GM18498 (cell line): ENCODE measurements at regions not wholly inside any gene's neighbourhood (a gene's known extent, or its start where the extent isn't known, plus 50 kb on each side); places are given as distances from the start of the nearest gene placed in this dataset.
"Not testable (repeated sequence)": the region's sequence is repeated elsewhere in the genome, so short reads cannot be mapped to it uniquely, and the experiment has no call there.

Experiments used
- ATAC-seq: cut with Tn5 transposase; IDR thresholded peaks from one replicate; pipeline ENCODE4 v1.9.1; 2021; ENCODE audit warnings: mild to moderate bottlenecking, moderate library complexity; ENCODE audit not compliant: unreplicated experiment

- ATAC-seq: no peak
Observed at GRCh38 chr17:69669441-69670178, 255.1 kb downstream of the MAP2K6 start.

GRCh38 chr17:69672924-69673323, 258.4 kb downstream of the MAP2K6 start:
- no peak for ATAC-seq

- ATAC-seq: no peak
Observed at GRCh38 chr17:69677130-69677529, 262.6 kb downstream of the MAP2K6 start.

GRCh38 chr17:69678206-69678605, 263.7 kb downstream of the MAP2K6 start:
- no peak for ATAC-seq

DNA sequence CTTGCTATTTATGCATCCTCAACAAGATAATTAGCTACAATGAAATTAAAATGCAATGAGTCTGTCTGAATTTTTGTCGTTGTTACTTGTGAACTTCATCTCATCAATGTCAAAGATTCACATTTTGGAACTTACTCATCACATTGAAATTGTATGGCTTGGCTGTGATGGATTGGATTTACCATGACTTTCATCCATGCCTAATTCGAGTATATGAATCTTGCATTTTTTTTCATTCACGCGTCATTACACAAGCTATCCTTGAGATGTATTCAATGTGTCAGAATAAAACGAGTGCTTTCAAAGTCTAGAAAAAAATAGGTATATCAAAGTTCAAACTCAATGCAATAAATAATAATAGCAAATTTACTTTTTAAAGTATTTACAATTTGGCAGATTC, 265.3 kb downstream of the MAP2K6 start:
- ATAC-seq: no peak

DNA sequence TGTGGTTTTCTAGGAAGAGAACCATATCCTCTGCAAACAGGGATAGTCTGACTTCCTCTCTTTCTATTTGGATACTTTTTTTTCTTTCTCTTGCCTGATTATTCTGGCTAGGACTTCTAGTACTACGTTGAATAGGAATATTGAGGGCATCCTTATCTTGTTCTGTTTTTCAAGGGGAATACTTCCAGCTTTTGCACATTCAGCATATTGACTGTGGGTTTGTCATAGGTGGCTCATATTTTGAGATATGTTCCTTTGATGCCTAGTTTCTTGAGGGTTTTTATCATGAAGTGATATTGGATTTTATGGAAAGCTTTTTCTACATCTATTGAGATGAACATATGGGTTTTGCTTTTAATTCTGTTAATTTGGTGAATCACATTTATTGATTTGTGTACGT, 269.8 kb downstream of the MAP2K6 start:
- no peak for ATAC-seq

- ATAC-seq: not testable (repeated sequence)
Observed at GRCh38 chr17:69685150-69685549, 270.7 kb downstream of the MAP2K6 start.

GRCh38 chr17:69690531-69690930, 276.0 kb downstream of the MAP2K6 start:
- ATAC-seq: no peak

- no peak for ATAC-seq
Observed at GRCh38 chr17:69692171-69692570, 277.7 kb downstream of the MAP2K6 start.

GRCh38 chr17:69695646-69696045, 281.1 kb downstream of the MAP2K6 start:
- no peak for ATAC-seq

DNA sequence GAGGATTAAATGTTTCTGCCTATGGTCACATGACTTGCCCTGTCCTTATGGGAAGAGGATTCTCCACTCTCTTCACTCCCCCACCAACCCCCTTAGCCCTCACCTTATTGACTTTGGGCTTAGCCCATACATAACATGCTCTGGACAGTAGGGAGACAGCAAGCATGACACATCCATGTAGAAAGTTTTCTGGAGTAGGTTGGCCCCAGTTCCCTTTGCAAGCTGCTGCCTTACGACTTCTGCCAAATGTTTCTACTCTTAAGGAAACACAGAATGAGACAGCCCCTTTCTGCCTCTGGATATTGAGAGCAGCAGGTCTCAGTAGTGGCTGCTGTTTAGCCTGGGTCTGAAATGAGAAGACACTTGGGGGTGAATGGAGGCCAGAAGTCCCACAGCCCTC, 282.2 kb downstream of the MAP2K6 start:
- no peak for ATAC-seq

DNA sequence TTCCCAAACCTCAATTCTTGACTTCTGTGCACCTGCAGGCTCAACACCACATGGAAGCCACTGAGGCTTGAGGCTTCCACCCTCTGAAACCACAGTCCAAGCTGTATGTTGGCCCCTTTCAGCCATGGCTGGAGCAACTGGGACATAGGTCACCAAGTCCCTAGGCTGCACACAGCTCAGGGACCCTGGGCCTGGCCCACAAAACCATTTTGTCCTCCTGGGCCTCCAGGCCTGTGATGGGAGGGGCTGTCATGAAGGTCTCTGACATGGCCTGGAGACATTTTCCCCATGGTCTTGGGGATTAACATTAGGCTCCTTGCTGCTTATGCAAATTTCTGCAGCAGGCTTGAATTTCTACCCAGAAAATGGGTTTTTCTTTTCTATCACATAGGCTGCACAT, 283.9 kb downstream of the MAP2K6 start:
- ATAC-seq: not testable (repeated sequence)

DNA sequence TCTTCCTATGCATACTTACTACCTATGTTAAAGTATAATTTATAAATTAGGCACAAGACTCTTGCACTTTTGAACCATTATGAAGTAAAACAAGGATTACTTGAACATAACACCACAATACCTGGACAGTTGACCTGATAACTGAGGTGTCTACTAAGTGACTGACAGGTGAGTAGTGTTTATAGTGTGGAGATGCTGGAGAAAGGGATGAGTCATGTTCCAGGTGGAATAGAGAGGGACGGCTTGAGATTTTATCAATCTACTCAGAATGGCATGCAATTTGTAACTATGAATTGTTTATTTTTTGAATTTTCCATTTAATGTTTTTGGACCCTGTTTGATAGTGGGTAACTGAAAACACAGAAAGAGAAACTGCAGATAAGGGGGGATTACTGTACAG, 287.6 kb downstream of the MAP2K6 start:
- ATAC-seq: no peak

GRCh38 chr17:69703751-69704150, 289.3 kb downstream of the MAP2K6 start:
- no peak for ATAC-seq

GRCh38 chr17:69704935-69705334, 290.4 kb downstream of the MAP2K6 start:
- no peak for ATAC-seq

- no peak for ATAC-seq
Observed at GRCh38 chr17:69706127-69706526, 291.6 kb downstream of the MAP2K6 start.

DNA sequence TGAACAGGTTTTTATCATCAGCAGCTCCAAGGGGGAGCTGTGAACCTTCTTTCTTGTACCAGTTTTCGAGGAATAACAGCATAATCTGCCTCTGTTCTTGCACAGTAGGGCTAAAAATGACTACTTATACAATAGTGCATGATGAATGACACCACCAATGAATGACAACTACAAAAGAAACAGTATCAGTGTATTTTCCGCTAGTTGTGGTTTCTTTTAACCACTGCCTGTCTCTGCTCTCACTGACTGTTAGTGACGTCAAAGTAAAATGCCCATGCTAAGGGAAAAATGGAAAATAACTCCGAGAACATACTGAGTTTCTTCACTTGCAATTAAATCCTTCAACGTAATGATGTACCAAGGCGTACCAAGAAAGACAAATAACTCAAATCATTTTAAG, 294.9 kb downstream of the MAP2K6 start:
- ATAC-seq: no peak

DNA sequence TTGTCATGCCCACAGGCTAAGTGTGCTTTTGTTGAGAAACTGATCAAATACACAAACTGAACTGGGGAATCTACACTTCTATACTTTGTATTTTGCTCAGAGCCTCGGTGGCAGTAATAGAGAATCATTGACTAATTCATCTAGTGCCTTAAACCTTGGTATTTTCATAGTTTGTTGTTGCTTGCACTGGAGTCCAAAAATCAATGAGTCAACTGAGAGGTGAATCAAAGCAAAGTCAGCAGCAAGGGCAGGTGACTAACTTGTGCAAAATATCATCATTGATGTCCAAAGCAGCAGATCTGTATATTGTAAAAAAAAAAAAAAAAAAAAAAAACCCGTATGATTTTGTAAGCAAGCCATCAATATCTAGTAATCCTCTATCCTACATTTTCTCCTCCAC, 296.4 kb downstream of the MAP2K6 start:
- ATAC-seq: no peak

DNA sequence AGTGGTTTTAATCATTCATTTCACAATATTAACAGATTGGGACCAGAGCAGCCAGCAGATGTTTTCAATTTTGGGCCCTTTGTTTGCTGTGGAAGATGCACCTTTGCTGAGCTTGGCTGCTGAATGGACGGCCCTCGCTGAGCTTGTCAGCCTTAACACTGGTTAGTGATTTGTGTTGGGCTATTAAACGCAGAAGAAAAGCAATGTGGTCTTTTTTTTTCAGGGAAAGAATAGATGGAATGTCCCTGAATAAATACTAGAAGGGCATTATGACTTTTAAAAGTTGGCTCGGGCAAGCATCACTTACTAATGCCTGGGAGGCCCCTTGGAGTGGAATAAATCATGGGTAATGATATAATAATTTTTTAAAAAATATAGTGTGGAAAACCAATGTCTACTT, 297.0 kb downstream of the MAP2K6 start:
- no peak for ATAC-seq

DNA sequence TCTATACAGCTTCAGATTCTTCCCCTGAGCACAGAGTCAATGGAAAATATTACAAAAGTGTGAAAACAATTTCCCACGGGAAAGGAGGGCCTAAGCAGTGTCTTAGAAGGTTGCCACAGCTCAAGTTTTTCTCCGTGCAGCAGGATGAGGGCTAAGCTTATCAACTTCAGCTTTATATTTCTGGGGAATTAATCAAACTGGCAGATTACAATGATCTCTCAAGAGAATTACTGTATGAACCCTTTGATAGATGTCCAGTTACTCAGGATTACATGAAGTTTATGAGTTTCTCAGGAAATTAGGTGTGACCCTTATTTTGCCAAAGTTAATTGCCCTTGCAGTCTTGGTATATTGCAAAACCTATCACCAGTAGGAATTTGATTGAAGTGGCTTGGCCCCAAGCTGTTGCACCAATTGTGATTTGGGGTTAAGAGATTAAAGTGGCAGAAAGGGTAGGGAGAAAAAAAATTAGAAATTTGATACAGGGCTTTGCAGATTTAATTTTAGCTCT, 298.4 kb downstream of the MAP2K6 start:
- no peak for ATAC-seq

DNA sequence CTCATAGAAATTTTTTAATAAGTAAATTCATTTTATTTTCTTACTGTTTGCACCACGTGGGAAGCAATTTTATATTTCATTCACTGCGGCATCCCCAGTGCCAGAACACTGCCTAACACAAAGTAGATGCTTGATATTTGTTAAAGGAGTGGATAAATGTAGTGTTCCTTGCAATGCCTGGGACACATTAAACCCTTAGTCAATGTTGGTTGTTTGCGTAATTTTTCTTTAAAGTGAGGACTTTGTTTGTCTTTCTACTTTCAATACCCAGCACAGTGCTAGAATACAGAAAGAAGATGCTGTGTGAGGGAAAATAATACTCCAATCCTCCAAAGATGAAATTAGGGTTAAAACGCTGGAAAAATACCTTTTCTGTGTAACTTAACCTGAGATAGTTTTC, 299.3 kb downstream of the MAP2K6 start:
- ATAC-seq: no peak

GRCh38 chr17:69714669-69715068, 300.2 kb downstream of the MAP2K6 start:
- no peak for ATAC-seq

GRCh38 chr17:69715656-69716055, 301.2 kb downstream of the MAP2K6 start:
- ATAC-seq: no peak
